ENCODE measurements at regions not wholly inside any gene's neighbourhood (a gene's known extent, or its start where the extent isn't known, plus 50 kb on each side); places are given as distances from the start of the nearest gene placed in this dataset.

- TF ChIP-seq JUN (IDR thresholded peaks at IDR 0.05; ENCODE audit: borderline replicate concordance, insufficient read depth, insufficient read length, low read depth): no peak
- no peak for TF ChIP-seq GATA2 (IDR thresholded peaks at IDR 0.05; ENCODE audit: insufficient read depth, insufficient read length, low read depth, low read length)
- H3K9ac ChIP-seq (replicated peaks; ENCODE audit: extremely low read depth, insufficient read depth, low read length): no peak overlapping the region
- H3K4me3 ChIP-seq (replicated peaks in 1 of 3; ENCODE audit: insufficient read depth in 1 of 3, low read depth in 1 of 3, low read length in 3 of 3): no peak overlapping the region
- ChIA-PET CTCF (no interaction called here), POLR2A (no interaction called here)
- no peaks in the 10 kb centered on the region for H3K9me1 ChIP-seq (replicated peaks; ENCODE audit: control insufficient read depth, extremely low read depth, insufficient read depth, low read length)
- H3K27ac ChIP-seq (ENCODE audit: insufficient read depth, low read depth, low read length): no peak overlapping the region
- DNase-seq (ENCODE audit: low read depth, low spot score) (no peak), FAIRE-seq (no peak)
- H3K4me1 ChIP-seq (ENCODE audit: control insufficient read depth, extremely low read depth, insufficient read depth, low read length): no peaks in the 10 kb centered on the region
- H3K27me3 ChIP-seq (ENCODE audit: control insufficient read depth in 2 of 2, insufficient read depth in 2 of 2, low read length in 2 of 2): no peaks in the 10 kb centered on the region
- H3K4me2 ChIP-seq (ENCODE audit: insufficient read depth, low read length): no peak overlapping the region
- H3K36me3 ChIP-seq (ENCODE audit: control insufficient read depth in 2 of 2, extremely low read depth in 1 of 2, insufficient read depth in 2 of 2, low read length in 2 of 2): no peaks in the 10 kb centered on the region
- intact Hi-C loops (cut with micrococcal nuclease) (no loop called here), dilution Hi-C loops (cut with MboI; ENCODE audit: extremely low pct_ligation_motif_present, low sequenced_read_pairs) (no loop called here)
- H3K9me3 ChIP-seq (replicated peaks; ENCODE audit: control insufficient read depth, insufficient read depth, low read length): peaks cover 4% of the 10 kb centered on the region
- H2AFZ ChIP-seq (ENCODE audit: low read depth, low read length): no peak overlapping the region
- no peaks in the 10 kb centered on the region for H4K20me1 ChIP-seq (replicated peaks; ENCODE audit: control insufficient read depth, extremely low read depth, insufficient read depth, low read length)
- no peaks in the 10 kb centered on the region for H3K79me2 ChIP-seq (ENCODE audit: control insufficient read depth, insufficient read depth, low read length)
- BruUV-seq (replicated peaks): no TSS peak
Observed at GRCh38 chr13:54029226-54029625, 1000.6 kb downstream of the OLFM4 start.

GRCh38 chr13:54029720-54030119, 1001.1 kb downstream of the OLFM4 start:
- Histone ChIP-seq H2AFZ (ENCODE audit: low read depth, low read length) (no peak overlapping the region), H3K9me1 (replicated peaks; ENCODE audit: control insufficient read depth, extremely low read depth, insufficient read depth, low read length) (no peaks in the 10 kb centered on the region), H3K79me2 (ENCODE audit: control insufficient read depth, insufficient read depth, low read length) (no peaks in the 10 kb centered on the region), H4K20me1 (replicated peaks; ENCODE audit: control insufficient read depth, extremely low read depth, insufficient read depth, low read length) (no peaks in the 10 kb centered on the region), H3K4me3 (replicated peaks in 1 of 3; ENCODE audit: insufficient read depth in 1 of 3, low read depth in 1 of 3, low read length in 3 of 3) (no peak overlapping the region), H3K36me3 (ENCODE audit: control insufficient read depth in 2 of 2, extremely low read depth in 1 of 2, insufficient read depth in 2 of 2, low read length in 2 of 2) (no peaks in the 10 kb centered on the region), H3K4me2 (ENCODE audit: insufficient read depth, low read length) (no peak overlapping the region), H3K9me3 (replicated peaks; ENCODE audit: control insufficient read depth, insufficient read depth, low read length) (peaks cover 2% of the 10 kb centered on the region), H3K4me1 (ENCODE audit: control insufficient read depth, extremely low read depth, insufficient read depth, low read length) (no peaks in the 10 kb centered on the region), H3K27me3 (ENCODE audit: control insufficient read depth in 2 of 2, insufficient read depth in 2 of 2, low read length in 2 of 2) (no peaks in the 10 kb centered on the region), H3K27ac (ENCODE audit: insufficient read depth, low read depth, low read length) (no peak overlapping the region), H3K9ac (replicated peaks; ENCODE audit: extremely low read depth, insufficient read depth, low read length) (no peak overlapping the region)
- DNase-seq (ENCODE audit: low read depth, low spot score) (no peak), FAIRE-seq (no peak)
- no TSS peak for BruUV-seq (replicated peaks)
- CTCF ChIA-PET: no interaction called here
- TF ChIP-seq, protein P1, sequence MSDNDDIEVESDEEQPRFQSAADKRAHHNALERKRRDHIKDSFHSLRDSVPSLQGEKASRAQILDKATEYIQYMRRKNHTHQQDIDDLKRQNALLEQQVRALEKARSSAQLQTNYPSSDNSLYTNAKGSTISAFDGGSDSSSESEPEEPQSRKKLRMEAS (IDR thresholded peaks at IDR 0.05; ENCODE audit: insufficient read depth, insufficient read length): no peak
- TF ChIP-seq POLR2A (IDR thresholded peaks at IDR 0.05; ENCODE audit: low read depth, low read length) (no peak), JUN (IDR thresholded peaks at IDR 0.05; ENCODE audit: borderline replicate concordance, insufficient read depth, insufficient read length, low read depth) (no peak), POLR2AphosphoS5 (IDR thresholded peaks at IDR 0.05; ENCODE audit: insufficient read depth, low read depth, low read length) (no peak), EZH2 (IDR thresholded peaks at IDR 0.05; ENCODE audit: borderline replicate concordance, low read depth, low read length, severe bottlenecking) (no peak), GATA2 (IDR thresholded peaks at IDR 0.05; ENCODE audit: insufficient read depth, insufficient read length, low read depth, low read length) (no peak), FOS (IDR thresholded peaks at IDR 0.05; ENCODE audit: borderline replicate concordance, insufficient read depth, low read length) (no peak), MYC (IDR thresholded peaks at IDR 0.05; ENCODE audit: low read depth, low read length) (no peak), CTCF (IDR thresholded peaks at IDR 0.05; ENCODE audit: extremely low read depth in 1 of 2, insufficient read depth in 1 of 2, low read depth in 1 of 2, low read length in 2 of 2) (no peak)
- dilution Hi-C loops (cut with MboI; ENCODE audit: extremely low pct_ligation_motif_present, low sequenced_read_pairs) (no loop called here), intact Hi-C loops (cut with micrococcal nuclease) (no loop called here)
- POLR2A ChIA-PET: no interaction called here
